WTC11 (cell line): ENCODE measurements at regions not wholly inside any gene's neighbourhood (a gene's known extent, or its start where the extent isn't known, plus 50 kb on each side); places are given as distances from the start of the nearest gene placed in this dataset.
"Not testable (repeated sequence)": the region's sequence is repeated elsewhere in the genome, so short reads cannot be mapped to it uniquely, and the experiment has no call there.

Experiments used
- CREM ChIP-seq: sonication (generic); formaldehyde crosslinking; IDR thresholded peaks from 2 replicates; pipeline ENCODE4 v1.8.1; 2022; ENCODE audit warnings: mild to moderate bottlenecking, missing genetic modification reagents, moderate library complexity
- CTCF ChIP-seq: fragments of 200-600 bp; IDR thresholded peaks from 2 replicates; pipeline ENCODE4 v1.8.0; 2022; ENCODE audit warnings: antibody characterized with exemption
- E2F4 ChIP-seq: sonication (generic); formaldehyde crosslinking; IDR thresholded peaks from 2 replicates; pipeline ENCODE4 v1.8.1; 2022; ENCODE audit warnings: low read depth, mild to moderate bottlenecking, moderate library complexity, missing genetic modification reagents, borderline replicate concordance
- E2F5 ChIP-seq: sonication (generic); formaldehyde crosslinking; IDR thresholded peaks from 2 replicates; pipeline ENCODE4 v1.8.1; 2022; ENCODE audit warnings: mild to moderate bottlenecking, moderate library complexity, missing genetic modification reagents
- MAX ChIP-seq: sonication (generic); formaldehyde crosslinking; IDR thresholded peaks from 2 replicates; pipeline ENCODE4 v1.8.0; 2022; ENCODE audit warnings: mild to moderate bottlenecking, missing genetic modification reagents
- MXD4 ChIP-seq: fragments of 250-450 bp; sonication (Bioruptor Pico); IDR thresholded peaks from 2 replicates; pipeline ENCODE4 v1.8.0; 2021; ENCODE audit warnings: mild to moderate bottlenecking, moderate library complexity, borderline replicate concordance
- TEAD1 ChIP-seq: sonication (generic); formaldehyde crosslinking; IDR thresholded peaks from 2 replicates; pipeline ENCODE4 v1.8.0; 2022; ENCODE audit warnings: mild to moderate bottlenecking, missing genetic modification reagents
- ZNF512 ChIP-seq: sonication (generic); formaldehyde crosslinking; IDR thresholded peaks from 2 replicates; pipeline ENCODE4 v1.8.1; 2022; ENCODE audit warnings: missing genetic modification reagents, borderline replicate concordance

GRCh38 chr12:114056351-114056750 is 90.2 kb upstream of the RBM19 start:
- not testable (repeated sequence) for TF ChIP-seq CREM (CRISPR knock-in tag); MXD4 (CRISPR knock-in tag); TEAD1; MAX (CRISPR knock-in tag); ZNF512; E2F5 (CRISPR knock-in tag); CTCF; E2F4
